ENCODE measurements at regions not wholly inside any gene's neighbourhood (a gene's known extent, or its start where the extent isn't known, plus 50 kb on each side); places are given as distances from the start of the nearest gene placed in this dataset.
"Not testable (repeated sequence)": the region's sequence is repeated elsewhere in the genome, so short reads cannot be mapped to it uniquely, and the experiment has no call there.

DNA sequence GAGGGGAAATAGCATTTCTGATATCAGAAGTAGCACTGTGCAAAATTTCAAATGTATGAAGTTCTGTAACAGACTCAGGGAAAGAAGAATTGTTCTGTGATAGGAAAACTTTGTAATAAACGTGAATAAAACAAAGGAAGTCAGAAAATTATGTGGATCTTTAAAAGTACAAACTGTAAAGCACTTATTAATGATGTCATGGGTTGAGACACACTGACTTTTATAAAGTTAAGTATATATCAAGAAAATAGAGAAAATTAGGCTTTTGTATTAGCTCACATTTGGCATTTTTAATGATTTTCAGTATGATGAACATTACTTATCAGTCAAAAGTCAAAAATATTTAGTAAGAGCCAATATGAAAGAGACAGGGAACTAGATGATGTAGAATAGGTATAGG lies 1081.7 kb upstream of the EDIL3 start:
- no peak for DNase-seq (ENCODE audit: low spot score)

DNA sequence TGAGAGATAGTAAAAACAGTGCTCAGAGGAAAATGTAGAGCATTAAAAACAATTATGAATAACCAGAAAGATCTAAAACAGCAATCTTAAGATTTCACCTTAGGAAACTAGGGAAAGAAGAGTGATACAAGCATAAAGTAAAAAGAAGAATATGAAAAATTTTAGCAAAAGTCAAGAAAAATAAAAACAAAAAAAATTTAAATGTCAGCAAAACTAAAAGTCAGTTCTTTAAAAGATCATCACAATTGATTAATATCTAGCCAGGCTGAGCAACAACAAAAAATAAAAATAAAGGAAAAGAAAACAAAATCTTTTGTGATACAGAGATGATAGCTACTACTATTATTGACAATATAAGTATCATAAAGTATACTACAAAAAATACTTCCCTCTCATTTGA lies 1088.1 kb upstream of the EDIL3 start:
- DNase-seq (ENCODE audit: low spot score) = no peak
- TF ChIP-seq, protein P1, sequence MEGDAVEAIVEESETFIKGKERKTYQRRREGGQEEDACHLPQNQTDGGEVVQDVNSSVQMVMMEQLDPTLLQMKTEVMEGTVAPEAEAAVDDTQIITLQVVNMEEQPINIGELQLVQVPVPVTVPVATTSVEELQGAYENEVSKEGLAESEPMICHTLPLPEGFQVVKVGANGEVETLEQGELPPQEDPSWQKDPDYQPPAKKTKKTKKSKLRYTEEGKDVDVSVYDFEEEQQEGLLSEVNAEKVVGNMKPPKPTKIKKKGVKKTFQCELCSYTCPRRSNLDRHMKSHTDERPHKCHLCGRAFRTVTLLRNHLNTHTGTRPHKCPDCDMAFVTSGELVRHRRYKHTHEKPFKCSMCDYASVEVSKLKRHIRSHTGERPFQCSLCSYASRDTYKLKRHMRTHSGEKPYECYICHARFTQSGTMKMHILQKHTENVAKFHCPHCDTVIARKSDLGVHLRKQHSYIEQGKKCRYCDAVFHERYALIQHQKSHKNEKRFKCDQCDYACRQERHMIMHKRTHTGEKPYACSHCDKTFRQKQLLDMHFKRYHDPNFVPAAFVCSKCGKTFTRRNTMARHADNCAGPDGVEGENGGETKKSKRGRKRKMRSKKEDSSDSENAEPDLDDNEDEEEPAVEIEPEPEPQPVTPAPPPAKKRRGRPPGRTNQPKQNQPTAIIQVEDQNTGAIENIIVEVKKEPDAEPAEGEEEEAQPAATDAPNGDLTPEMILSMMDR (IDR thresholded peaks at IDR 0.05; ENCODE audit: extremely low read depth, missing control alignments) = no peak

More for the DNA sequence above, 1081.7 kb upstream of the EDIL3 start:
- TF ChIP-seq, protein P1 (IDR thresholded peaks at IDR 0.05; ENCODE audit: extremely low read depth, missing control alignments) = no peak

DNA sequence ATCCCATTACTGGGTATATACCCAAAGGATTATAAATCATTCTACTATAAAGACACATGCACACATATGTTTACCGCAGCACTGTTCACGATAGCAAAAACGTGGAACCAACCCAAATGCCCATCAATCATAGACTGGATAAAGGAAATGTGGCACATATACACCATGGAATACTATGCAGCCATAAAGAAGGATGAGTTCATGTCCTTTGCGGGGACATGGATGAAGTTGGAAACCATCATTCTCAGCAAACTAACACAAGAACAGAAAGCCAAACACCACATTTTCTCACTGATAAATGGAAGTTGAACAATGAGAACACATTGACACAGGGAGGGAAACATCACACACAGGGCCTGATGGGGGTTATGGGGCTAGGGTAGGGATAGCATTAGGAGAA lies 1090.5 kb upstream of the EDIL3 start:
- DNase-seq (ENCODE audit: low spot score) = not testable (repeated sequence)

DNA sequence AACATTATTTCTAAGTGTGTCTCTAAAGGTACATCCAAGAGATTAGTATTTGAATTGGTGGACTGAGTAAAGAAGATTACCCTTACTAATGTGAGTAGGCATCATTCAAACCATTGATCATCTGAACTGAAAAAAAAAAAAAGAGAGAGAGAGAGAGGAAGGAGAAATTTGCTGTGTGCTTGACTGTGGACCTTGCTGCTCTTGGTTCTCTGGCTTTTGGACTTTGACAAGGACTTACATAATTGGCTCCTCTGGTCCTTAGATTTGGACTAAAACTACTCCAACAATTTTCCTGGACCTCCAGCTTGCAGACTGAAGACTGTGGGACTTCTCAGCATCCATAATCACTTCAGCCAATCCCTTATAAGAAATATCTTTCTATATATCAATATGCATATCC lies 1091.9 kb upstream of the EDIL3 start:
- TF ChIP-seq, protein P1 (IDR thresholded peaks at IDR 0.05; ENCODE audit: extremely low read depth, missing control alignments) = no peak
- DNase-seq (ENCODE audit: low spot score) = no peak

DNA sequence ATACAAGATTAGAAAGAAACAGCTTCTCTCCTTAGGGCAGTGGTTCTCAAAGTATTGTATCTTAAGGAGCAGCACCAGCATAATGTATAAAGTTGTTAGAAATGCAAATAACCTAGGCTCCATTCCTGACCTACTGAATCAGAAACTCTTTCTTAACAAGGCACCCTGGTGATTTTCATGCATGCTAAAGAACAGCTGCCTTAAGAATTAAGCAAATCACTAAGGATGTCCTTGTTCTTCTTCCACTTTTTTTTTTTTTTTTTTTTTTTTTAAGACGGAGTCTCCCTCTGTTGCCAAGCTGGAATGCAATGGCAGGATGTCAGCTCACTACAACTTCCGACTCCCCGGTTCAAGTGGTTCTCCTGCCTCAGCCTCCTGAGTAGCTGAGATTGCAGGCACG lies 1095.2 kb upstream of the EDIL3 start:
- DNase-seq (ENCODE audit: low spot score) = no peak
- TF ChIP-seq, protein P1 (IDR thresholded peaks at IDR 0.05; ENCODE audit: extremely low read depth, missing control alignments) = no peak

DNA sequence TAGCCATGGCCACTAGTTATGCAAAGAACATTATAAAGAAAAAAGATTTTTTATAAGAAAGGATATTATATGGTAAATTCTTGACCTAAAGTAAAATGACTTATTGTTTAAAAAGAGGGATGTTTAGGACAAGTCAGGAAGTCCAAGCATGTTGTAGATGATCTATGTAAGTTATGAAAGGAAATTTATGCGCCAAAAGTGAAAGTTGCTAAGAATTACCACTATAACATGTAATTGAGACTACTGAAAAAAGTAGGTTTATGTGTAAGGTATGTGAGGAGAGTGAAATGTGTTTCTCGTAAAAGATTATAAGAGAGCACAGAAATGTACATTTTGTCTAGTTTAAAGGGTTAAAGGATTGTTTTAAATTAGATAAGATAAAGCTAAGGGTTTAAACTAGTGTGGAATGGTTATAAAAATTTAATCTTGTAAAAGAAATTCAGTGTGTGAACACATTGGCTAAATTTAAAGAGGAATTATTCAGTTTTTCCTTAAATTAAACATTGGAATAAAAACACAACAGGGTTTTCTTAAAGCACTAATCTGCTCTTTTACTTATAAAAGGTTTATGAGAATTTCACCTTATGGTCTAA lies 1100.4 kb upstream of the EDIL3 start:
- TF ChIP-seq, protein P1 (IDR thresholded peaks at IDR 0.05; ENCODE audit: extremely low read depth, missing control alignments) = no peak
- DNase-seq (ENCODE audit: low spot score) = no peak

DNA sequence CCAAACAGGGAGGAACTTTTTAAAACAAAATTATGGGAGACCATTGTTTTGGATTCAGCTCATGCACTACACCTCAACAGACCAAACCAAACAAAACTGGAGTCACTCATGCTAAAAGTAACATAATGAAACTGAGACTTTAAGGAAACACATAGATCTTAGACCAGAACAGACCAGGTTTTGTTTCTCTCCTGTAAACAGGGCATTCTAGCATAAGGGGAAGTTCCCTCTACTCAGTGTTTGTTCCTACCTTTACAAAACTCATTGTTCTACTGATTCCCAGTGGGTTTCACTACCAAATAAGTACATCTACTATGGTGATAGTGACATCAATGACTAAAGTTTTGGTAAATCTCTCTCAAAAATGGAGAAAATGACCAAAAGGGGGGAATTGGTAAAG lies 1103.6 kb upstream of the EDIL3 start:
- TF ChIP-seq, protein P1 (IDR thresholded peaks at IDR 0.05; ENCODE audit: extremely low read depth, missing control alignments) = no peak
- DNase-seq (ENCODE audit: low spot score) = no peak

DNA sequence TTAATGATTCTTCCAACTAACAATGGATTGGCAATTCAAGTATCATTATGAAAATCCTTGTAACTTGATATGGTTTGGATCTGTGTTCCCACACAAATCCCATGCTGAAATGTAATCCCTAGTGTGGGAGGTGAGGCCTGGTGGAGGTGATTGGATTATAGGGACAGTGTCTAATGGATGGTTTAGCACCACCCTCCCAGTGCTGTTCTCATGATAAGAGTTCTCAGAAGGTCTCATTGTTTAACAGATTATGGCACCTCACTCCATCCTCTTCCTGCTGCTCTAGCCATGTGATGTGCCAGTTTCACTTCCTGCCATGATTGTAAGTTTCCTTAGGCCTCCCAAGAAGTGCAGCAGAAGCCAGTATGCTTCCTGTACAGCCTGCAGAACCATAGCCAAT lies 1116.2 kb upstream of the EDIL3 start:
- DNase-seq (ENCODE audit: low spot score) = no peak
- TF ChIP-seq, protein P1 (IDR thresholded peaks at IDR 0.05; ENCODE audit: extremely low read depth, missing control alignments) = no peak
